NCI-H1417 (cell line): ENCODE measurements at regions not wholly inside any gene's neighbourhood (a gene's known extent, or its start where the extent isn't known, plus 50 kb on each side); places are given as distances from the start of the nearest gene placed in this dataset.

ENCODE experiments used
- DNase-seq, 3 experiments: peaks; one replicate each; lab custom pipeline; 2025; lab: John Stamatoyannopoulos, UW

DNA sequence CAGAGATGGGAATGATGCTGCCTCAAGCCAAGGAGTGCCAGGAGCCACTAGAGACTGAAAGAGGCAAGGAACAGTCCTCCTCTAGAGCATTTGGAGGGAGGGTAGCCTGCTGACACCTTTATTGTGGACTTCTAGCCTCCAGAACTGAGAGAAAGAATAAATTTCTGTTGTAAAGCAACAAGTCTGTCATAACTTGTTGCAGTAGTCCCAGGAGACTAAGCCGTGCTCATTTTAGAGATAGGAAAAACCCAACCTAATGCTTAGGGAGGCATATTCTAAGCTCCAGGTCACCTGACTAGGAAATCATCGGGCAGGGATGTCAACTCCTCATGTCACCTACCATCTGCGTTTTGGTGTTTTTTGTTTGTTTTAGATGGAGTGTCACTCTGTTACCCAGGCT lies 345.4 kb upstream of the EEF2KMT start:
- no peak for DNase-seq

DNA sequence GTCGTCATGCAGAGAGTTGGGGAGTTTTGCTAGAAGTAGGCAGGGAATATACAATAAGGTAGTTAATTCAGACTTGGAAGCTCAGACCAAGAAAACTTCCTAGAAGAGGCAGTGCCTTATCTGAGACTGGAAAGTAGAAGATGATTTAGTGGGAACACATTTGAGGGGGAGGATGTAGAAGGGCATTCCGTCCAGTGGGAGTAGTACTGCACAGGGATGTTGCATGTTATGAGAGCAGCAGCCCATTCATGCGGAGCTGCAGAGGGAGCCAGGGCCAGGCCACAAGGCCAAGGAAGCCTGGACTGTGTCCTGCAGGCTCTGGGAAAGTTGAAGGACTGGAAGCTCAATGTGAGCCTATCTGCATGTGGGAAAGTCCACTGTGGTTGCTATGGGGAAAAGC lies 344.5 kb upstream of the EEF2KMT start:
- no peak for DNase-seq

DNA sequence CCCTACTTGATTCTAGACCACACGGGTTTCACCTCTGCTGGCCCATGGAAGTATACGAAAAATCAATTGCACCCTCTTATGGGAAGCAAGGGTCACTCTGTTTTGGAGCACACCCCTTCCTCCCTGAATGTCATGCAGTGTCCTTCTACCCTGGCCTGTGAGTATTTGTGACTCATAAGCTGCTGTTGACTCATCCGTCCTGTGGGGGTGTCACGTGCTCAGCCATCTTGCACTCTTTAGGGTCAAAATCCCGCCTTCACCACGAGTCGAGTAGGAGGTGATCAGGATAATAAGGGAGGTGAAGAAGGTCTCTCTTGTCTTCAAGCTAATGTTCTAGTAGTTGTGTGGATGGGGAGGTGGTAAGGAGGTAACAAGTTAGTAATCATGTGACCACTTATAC lies 341.0 kb upstream of the EEF2KMT start:
- DNase-seq: no peak

DNA sequence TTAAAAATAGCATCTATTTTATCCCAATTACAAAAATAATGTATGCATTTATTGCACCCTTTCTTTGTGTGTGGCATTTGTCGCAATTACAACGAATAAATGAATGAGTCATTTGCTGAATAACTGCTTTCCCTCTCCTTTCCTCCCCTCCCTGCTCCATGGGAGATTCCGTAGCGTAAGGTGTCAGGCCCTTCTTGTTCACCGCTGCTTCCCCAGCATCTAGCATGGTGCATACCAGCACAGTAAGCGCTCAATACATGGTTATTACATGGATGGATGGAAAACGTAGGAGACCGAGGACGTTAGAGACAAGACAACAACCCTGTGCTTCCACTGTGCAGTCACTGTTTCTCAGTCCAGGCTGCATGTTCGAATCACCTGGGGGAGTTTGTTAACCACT lies 336.0 kb upstream of the EEF2KMT start:
- no peak for DNase-seq

DNA sequence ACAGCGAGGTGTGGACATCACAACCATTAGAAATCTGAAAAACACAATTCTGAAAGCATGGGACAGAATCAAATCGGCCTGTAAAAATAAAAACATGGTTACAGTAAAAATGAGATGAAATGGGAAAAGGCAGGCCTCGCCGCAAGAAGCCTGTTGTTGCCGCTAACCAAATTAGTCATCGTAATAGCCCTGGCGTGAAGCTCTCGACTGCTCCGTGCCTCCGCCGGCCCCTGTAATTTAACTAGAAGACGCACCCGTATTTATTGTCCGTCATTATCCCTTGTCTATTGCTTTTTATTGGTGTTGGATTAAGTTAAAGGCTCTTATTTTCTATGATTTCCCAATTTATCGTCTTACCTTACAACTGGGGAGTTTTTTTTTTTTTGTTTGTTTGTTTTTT lies 334.6 kb upstream of the EEF2KMT start:
- DNase-seq: no peak

DNA sequence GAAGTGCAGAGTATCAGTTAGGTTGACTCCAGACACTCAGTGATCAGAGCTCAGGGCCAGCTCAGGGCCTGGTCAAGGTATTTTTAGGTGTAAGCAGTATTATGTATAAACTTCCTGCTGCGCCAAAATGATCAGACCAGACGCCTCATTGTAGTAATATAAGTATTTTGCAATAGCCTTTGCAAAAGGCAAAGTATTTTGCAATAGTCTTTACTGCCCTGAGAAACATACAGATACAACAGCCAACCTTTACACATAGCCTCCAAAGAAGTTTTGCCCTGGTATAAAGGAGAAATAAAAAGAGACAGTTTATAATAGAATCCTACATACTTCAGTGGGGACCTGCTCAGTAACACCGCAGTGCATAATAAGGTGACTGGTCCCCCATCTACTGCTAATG lies 333.0 kb upstream of the EEF2KMT start:
- no peak for DNase-seq

DNA sequence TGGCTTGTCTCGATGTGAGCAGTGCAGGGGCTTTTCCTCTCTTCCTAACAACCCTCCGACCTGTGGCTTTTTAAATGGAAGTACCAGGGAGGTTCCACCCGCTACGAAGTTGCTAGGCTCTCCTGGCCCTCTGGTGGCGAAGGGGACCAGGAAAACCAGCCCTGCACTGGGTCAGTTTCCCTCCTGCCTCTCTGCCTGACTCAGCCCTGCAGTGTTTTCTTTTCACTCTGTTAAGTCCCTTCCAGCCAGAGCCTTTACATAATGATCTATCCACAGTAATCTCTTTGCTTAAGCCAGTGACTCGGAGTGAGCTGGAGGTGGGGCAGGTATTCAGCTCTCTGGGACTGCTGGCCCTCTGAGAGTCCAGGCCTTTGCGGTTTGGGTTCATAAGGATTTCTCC lies 331.3 kb upstream of the EEF2KMT start:
- DNase-seq: no peak

DNA sequence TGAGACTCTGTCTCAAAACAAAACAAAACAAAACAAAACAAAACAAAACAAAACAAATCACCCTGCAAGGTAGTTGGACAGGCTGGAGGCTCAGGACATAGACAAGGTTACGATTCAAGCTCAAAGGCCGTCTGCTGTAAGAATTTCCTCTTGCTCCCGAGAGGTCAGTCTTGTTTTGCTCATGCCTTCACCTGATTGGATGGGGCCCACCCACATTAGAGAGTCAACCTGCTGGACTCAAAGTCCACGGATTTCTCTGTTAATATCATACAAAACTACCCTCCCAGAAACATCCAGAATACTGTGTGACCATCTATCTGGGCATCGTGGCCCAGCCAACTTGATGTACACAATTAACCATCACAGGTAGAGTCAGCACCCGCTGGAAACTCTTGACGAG lies 330.0 kb upstream of the EEF2KMT start:
- no peak for DNase-seq

DNA sequence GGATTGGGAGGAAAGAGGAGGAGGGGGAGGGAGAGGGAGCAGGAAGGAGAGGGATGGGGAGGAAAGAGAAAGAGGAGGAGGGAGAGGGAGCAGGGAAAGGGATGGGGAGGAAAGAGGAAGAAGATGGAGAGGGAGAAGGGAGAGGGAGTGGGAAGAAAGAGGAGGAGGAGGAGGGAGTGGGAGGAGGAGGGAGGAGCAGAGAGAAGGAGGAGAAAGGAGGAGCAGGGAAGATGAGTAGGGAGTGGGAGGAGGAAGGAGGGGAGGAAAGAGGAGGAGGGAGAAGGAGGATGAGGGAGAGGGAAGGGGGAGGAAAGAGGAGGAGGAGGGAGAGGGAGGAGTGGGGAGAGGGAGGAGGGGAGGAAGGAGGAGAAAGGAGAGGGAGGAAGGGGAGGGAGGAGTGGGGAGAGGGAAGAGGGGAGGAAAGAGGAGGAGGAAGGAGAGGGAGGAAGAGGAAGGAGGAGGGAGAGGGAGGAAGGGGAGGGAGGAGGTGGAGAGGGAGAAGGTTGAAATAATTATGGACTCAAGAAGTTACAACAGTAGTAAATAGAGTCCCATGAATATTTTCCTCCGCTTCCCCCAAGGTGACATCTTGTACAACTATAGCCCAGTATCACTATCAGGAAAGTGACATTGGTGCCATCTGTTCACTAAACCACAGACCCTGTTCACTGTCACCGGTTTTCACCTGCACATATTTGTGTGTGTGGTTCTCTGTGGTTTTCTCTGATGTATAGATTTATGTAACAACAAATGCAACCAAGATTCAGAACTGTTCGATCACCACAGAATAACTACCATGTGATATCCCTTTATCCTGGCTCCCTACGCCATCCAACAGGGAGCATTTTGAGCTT lies 325.3 kb upstream of the EEF2KMT start:
- no peak for DNase-seq

DNA sequence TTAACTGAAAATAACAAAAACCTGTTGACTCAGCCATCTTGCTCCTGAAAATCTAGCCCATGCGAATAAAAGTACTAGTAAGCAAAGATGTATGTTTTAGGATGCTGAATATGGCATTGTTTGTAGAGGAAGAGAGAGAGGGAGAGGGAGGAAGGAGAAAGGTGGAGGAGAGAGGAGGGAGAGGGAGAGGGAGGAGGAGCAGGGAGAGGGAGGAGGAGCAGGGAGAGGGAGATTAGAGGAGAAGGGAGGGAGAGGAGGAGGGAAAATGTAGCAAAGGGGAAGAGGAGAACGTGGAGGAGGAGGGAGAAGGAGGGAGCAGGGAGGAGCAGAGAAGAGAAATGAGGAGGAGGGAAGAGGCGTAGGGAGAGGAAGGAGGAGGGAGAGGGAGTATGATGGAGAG lies 324.5 kb upstream of the EEF2KMT start:
- DNase-seq: no peak

DNA sequence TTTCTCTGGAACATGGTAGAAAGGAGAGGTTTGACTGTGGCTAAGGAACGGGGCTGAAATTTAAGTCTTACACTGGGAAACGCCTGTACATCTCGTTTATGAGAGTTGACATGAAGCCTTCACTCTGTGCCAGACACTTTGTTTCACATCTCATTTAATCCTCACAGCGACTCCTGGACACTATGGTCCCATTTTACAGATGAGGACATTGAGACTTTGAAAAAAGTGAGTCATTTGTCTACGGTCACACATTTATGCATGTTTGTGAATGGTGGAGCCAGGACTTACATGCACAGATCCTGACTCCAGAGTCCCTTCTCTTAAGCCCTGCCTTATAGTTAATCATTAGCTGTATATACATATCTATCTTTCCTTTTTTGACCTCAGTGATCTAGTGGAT lies 318.4 kb upstream of the EEF2KMT start:
- DNase-seq: no peak

DNA sequence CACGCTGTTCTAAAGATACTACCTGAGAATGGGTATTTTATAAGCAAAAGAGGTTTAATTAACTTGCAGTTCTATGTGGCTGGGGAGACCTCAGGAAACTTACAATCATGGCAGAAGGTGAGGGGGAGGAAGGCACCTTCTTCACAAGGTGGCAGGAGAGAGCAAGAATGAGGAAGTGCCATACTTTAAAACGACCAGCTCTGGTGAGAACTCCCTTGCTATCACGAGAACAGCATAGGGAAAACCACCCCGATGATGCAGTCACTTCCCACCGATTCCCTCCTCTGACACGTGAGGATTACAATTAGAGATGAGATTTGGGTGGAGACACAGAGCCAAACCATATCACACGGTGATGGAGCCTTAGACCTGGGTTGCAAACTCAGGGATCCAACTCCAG lies 317.5 kb upstream of the EEF2KMT start:
- DNase-seq: no peak

DNA sequence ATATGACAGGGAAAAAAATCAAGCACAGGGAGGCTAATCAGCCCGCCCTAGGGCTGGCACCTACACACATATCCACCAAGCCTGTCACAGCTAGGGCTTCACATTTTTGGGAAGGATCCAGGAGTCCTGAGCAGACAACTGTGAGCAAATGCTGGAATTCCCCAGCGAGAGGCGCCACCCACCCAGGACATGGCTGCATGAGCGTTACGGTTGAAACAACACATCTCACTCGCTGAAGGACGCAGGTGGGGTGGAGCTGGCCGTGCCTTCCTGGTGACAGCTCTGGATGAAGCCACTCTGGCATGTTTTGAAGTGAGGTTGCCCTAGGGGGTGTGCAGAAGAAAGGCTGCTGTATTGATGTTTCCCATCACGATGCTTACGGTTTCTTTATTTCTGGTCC lies 315.1 kb upstream of the EEF2KMT start:
- peak in 1 of 3 experiments; percentile 42 for DNase-seq

DNA sequence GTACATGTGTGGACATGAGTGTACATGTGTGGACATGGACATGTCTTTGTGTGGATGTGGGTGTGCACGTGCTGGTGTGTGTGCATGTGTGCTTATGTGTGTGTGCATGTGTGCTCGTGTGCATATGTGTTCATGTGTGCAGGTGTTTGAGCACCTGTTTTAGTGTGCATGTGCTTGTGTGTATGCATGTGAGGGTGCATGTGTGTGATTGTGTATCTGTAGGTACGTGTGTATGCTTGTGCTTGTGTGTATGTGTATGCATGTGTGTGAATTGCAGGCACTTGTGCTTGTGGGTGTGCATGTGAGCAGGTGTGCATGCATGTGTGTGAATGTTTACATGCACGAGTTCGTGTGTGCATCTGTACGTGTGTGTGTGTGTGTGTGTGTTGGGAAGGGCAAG lies 300.6 kb upstream of the EEF2KMT start:
- no peak for DNase-seq

DNA sequence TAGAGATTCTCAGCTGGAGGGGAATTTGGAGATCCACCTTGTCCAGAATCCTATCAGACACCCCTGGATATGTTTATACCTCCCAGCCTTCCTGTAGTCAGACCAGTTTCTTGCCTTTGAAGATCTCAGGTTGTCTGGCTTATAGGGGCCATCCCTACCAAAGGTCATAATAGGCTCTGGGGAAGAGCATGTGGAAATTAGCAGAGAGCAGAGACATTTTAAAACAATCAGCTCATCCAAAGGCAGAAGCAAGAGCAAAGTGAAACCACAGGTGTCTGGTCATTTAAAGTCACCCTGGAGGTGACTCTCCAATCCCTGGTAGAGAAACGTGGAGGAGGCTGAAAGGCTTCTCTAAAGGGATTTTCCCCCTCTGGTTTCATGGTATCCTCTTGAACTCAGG lies 299.3 kb upstream of the EEF2KMT start:
- no peak for DNase-seq

DNA sequence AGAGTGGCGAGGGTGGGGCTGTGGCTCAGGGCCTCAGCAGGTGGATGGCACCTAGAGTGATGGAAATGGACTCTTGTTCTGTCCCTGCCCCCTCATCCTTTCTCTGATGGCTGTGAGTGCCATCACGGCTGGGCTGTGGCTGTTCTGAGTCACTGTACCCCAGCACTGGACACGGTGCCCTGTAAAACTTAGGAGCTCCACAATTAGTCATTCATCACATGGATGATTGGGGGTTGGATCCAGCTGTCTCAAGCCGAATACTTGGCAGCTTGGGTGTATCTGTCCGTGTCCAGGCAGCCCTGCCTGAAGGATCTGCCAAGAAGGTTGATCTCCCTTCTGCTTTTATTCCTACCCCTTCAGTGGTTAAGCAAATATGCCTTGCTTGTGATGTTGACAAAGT lies 295.5 kb upstream of the EEF2KMT start:
- DNase-seq: peak in 1 of 3 experiments; percentile 20

DNA sequence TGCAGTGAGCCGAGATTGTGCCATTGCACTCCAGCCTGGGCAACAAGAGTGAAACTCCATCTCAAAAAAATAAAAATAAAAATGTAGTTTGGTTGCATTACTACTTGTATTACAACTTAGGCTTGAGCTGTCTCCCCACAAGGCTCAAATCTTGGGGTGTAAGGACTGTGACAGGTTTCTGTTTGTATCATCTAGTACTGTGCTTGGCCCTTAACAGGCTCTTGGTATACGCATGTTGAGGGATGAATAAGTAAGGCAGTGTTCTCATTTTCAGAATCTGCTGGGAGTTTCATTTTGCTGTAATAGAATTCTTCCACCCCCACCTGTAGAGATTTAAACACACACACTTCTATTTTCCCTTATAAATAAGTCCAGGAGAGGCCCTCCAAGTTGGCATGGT lies 289.4 kb upstream of the EEF2KMT start:
- no peak for DNase-seq

DNA sequence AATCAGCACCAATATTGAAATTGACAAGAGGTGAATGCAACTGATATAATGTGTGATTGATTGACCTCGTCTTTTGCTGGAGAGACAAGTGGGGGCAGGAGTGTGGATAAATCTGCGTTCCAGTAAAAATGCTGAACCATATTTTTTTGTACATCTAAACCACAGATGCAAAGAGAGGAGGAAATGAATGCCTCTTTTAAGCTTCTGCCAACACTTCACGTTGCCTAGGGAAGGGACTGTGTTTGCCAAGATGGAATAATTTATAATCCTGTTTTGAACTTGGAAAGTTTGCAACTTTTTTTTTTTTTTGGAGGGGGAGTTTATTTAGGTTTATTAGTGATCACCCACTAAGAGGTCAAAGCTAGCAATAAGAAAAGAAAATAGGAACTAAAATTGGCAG lies 288.2 kb upstream of the EEF2KMT start:
- DNase-seq: no peak

DNA sequence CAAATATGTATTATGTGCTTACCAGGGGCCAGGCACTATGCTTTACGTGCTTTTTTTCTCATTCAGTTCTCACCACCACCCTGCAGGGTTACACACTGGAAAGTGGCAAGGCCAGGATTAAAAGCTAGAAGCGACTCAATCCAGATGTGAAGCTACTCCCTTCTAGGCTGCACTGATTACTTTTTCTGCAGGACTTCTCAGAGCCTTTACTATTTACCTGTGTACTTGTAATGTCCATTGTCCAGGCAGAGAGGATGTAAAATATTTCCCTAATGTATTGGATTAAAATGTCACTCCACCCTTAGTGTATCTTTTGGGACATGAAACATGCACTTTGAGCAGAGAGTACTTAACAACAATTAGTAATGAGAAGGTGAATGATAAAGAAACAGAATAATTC lies 287.5 kb upstream of the EEF2KMT start:
- no peak for DNase-seq

DNA sequence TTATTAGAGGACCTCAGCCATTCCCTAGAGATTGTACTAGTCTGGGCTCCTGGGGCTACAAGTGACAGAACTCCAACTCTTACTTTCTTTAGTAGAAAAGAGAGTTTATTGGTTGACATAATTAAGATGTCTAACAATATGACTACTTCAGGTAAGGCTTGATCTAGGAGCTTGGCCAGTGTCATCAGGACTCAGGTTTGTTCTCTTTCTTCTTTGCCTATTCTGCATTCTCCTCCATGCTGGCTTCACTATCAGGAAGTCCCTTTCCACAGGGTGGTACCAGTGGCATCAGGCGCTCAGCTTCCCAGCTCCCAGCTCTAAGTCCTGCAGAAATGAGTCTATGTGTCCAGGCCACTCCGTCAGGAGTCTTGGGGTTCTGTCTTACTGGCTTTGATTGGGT lies 286.1 kb upstream of the EEF2KMT start:
- no peak for DNase-seq

DNA sequence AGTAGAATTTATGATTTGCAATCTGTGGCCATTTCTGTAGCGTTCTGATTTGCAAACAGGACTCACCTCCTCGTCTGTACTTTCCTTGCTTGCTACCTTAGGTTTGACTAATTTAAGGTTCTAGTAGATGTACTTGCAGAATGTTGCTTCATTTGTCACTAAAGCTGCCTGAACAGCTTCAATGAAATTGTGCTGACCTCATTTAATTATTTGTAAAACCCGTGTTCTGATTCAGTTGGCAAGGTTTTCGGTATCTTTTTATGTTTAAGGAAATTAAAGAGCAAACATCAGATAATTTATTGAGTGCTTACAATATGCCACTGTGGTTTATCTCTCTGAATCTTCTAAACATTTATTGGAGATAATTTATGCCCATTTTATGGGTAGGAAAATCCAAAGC lies 284.9 kb upstream of the EEF2KMT start:
- DNase-seq: no peak

DNA sequence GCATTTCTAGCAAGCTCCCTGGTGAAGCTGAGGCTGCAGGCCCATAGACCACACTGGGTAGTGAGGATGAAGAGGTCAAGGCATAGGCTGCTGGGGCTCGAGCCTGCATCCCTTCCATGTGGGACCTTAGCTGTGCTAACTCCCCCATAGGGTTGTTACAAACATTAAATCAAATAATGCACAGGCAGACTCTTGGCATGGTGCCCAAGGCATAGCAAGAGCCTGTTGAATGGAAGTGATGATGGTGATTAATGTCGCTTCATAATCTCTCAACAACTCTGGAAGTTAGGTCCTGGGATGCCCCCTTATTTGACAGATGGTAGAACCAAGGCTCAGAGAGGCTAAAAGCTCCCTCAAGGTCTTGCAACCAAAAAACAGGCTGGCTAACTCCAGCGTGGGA lies 283.9 kb upstream of the EEF2KMT start:
- no peak for DNase-seq

DNA sequence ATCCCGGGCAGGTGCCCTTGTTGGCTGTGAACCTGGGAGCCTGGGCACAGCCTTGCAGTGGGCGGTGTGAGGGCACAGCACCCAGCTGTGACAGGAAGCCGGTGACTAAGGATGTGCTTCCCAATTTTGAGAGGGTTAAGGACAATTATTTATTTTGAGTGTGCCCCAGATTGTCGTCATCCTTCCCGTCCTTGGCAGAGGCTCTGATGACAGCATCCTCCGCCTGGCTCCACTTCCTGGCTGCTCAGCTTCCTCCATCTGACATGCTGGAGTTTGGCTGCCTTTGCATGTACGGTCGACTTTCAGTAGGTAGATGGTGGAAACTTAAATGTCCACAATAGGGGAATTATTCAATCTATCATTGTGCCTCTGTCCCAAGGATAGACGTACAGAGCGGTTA lies 282.4 kb upstream of the EEF2KMT start:
- no peak for DNase-seq

DNA sequence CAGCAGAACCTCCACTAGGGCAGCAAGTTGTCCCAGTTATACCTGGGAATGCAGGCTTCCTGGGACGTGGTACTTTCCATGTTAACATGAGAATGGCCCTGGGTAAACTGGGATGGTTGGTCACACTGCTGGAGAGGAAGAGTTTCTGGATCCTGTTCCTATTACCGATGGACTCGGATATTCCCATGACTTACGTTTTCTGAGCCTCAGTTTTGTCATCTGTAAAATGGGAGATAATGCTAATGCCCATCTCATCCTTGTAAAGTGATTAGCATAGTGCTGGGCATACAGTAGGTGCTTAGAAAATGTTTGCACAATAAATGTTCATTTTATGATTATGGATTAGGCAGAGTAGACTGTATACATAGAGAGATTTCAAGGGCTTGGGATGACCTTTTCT lies 280.9 kb upstream of the EEF2KMT start:
- DNase-seq: no peak
